Gastroesophageal sphincter (tissue), 3 donors: ENCODE measurements at regions not wholly inside any gene's neighbourhood (a gene's known extent, or its start where the extent isn't known, plus 50 kb on each side); places are given as distances from the start of the nearest gene placed in this dataset.

Experiments
- CTCF ChIP-seq, 4 experiments: fragments of 200-600 bp in 2 of 4; fragments of 450-650 bp in 2 of 4; sonication (generic) in 1 of 4; IDR thresholded peaks; one replicate each; pipeline ENCODE4 v1.5.1; 2017 to 2019; ENCODE audit warnings: antibody characterized with exemption in 4 of 4, mild to moderate bottlenecking in 2 of 4, moderate library complexity in 2 of 4
- POLR2AphosphoS5 ChIP-seq: sonication (generic); formaldehyde crosslinking; IDR thresholded peaks from one replicate; pipeline ENCODE4 v1.6.1; 2017; ENCODE audit warnings: antibody characterized with exemption

- no peak for TF ChIP-seq POLR2AphosphoS5
- no peak for TF ChIP-seq CTCF (IDR thresholded peaks at IDR 0.05)
These were observed 79.7 kb upstream of the CDH6 start for GRCh38 chr5:31113666-31114350.
